GM18870 (cell line): ENCODE measurements at regions not wholly inside any gene's neighbourhood (a gene's known extent, or its start where the extent isn't known, plus 50 kb on each side); places are given as distances from the start of the nearest gene placed in this dataset.
"Not testable (repeated sequence)": the region's sequence is repeated elsewhere in the genome, so short reads cannot be mapped to it uniquely, and the experiment has no call there.

Source experiments
- ATAC-seq: cut with Tn5 transposase; IDR thresholded peaks from one replicate; pipeline ENCODE4 v1.9.1; 2021; ENCODE audit warnings: moderate library complexity; ENCODE audit not compliant: unreplicated experiment

DNA sequence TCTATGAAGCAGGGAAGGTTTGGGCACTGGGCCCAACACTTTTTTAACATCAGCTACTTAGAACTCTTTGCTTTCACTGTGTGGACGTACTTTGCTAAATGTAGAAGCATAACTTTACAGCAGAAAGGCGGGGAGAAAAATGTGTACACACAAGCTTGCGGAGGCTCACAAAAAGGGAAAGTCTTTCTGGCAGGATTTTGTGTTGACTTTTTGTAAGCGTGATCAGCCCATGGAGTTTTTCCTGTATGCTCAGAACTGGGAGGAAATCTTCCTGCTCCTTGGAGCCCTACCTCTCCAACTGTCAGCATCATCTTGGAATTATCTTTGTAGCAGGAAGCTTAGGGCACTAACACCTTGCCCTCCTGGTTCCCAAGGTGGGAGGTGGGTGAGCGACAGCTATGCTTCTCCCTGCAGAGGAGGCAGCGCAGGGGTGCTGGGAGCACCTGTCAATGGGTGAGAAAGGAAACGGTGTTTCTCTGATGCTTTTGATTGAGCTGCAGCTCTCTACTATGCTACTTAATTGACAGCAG is 321.9 kb downstream of the GADD45G start:
- no peak for ATAC-seq

DNA sequence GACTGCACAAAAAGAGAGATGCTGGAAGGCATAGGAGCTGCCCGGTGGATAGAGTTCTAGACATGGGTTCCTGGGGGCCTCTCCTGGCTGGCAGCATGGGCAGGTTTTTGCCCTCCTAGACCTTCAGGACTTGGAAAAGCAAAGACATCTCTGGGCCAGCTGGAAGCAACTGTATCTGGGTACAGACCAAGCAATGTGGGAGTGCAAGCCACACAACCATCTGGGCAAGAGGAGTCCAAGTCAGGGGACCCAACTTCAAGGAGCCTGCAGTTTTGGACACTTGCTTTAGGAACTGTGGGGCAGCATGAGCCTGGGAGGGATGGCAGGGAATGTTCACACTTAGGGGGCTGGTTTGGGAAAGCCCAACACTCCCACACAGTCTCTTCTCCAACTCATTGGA is 323.3 kb downstream of the GADD45G start:
- no peak for ATAC-seq

DNA sequence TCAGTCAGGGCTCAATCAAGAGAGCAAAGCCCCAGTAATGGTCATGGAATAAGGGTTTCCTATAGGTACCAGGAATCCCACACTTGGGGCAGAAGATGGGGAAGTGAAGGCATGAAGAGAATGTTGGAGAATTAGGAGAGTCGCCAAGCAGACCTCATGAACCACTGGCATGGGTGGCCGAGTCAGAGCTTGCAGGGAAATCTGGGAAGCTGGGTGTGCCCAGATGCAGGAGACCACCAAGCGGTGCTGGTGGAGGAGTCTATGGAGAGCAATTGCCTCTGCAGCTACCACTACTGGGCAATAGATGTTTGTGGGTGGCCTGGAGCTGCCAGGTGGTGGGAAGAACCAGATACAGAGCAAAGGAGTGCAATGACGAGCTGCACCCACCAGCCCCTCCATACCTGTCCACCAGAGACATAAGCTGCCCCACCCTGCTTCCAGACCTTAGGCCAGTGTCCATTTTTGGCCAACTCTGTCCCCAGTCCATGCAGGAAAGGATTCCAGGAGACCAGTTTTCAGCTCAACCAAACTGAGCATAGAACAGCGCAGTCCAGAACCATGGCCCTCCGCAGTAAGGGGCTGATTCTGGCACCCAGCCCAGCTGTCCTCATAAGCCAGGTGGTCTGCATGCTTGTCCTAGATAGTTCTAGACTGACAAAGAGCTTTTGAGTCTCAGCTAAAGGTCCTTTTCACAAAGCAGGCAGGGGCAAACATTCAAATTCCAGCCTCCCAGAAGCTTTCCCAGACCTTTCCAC is 323.9 kb downstream of the GADD45G start:
- no peak for ATAC-seq

DNA sequence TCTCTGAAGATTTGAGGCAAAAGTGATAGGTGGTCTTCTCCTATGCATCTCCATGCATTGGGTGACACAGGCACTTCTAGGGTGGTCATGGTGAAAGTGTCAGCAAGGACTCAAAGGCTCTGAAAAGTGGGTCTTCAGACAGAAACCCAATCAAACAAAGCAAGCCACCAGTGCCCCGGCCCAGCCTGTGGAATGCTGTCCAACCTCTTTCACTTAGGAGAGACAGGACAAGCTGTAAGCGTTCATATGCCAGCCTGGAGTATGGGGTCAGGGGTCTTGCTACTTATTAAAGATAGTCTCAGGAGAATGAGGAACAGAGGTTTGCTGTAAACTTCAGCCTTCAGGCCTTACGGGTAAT is 324.5 kb downstream of the GADD45G start:
- ATAC-seq, result no peak

DNA sequence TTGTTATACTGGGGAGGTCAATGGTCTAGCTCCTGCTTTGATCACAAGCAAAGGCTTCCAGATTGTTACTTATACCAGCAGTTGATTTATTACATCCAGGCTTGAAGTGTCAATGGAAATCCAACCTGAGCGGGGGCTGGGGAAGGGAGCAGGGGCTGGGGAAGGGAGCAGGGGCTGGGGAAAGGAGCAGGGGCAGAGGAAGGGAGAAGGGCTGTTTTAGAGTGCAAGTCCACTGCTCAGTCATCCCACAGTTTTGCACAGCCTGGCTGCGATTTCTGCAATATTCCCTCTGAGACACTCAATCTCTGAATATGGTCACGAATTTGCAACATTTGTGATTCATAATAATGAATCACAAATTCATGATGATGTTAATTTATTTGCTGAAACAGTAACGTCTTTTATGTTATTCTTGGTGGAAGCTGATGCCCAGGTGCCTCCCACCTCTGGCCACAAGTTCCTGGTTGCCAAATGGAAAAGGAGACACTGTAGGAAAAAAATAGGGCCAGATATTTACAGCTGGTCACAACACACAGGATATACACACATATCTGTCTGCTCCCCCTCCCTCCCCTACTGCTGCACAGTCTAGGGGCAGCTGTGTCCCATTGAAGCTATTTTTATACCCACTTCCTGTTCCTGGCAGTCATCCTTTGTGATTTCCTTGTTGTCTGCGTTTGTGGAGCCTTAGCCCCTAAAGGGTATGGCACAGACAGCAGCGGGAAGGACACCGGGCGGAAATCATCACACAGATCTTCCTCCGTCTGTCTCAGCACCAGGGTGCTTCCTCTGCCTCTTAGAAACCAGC is 325.1 kb downstream of the GADD45G start:
- ATAC-seq, result no peak

DNA sequence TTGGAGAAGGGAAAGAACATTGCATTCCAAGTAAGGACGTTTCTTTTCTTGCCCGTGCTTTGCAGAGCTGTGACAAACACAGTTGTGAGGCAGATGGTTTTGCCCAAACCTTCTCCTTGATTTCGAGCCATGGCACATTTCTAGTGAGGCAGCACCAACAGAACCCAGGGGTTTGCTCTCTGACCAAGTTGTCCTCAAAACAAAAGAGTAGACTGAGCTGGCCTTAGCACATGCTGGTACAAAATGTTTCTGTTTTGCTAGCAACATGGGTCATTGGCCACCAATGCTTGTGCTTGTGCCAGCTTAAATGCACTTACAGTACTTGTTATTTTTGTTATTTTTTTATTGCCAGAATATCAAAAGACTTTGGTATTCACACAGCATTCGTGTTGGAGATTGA is 328.8 kb downstream of the GADD45G start:
- ATAC-seq, result no peak

DNA sequence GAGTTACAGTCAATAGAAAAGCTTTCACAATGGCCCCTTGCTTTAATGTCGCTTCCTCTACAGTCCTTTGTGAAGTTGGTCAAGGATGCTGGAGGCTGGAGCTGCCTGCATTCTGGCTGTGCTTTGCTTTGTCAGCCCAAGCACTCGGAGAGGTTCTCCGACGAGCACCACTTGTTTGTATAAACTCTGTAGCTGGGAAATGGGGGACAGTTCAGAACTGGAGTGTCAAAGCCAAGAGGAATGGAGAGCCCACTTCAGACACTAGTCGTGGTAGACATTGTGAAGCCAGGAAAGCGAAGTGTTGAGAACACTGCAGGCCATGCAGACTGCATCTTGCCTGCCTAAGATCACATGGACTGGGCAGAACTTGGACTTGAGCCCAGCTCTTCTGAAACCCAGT is 330.3 kb downstream of the GADD45G start:
- no peak for ATAC-seq

DNA sequence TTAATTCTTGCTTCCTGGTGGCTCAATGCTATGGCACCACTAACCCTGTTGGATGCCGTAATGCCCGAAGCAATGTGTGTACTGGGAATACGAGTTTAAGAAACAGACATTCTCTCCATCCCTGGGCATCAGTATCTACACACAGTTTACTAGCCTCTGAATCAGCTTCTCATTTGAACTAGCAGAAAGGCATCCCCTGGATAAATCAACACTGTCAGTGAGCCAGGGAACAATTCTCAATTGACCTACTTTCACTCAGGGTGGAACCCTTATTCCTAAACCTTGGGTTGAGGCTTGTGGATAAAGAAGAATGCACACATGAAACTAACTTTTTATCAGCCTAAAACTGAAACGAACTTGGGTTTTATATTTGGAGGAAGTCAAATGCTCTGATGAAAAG is 331.0 kb downstream of the GADD45G start:
- ATAC-seq, result no peak

DNA sequence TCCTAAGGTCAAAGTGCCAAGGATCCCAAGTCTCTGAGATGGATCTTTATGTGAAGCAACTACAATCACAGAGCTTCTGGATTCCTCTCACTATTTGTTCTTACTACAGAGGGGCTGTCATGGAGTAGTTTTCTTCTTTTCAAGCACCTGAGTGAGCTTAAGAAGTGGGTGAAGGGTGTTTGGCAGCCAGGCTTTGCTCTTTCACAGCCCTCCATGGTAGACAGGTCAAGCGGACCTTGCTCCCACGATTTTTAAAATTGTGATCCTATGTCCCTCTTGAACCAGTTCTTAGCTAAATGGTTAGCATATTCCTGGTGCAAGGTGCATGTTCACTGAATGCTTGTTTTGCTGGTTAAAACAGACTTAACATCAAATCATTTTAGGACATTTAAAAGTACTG is 332.2 kb downstream of the GADD45G start:
- no peak for ATAC-seq

DNA sequence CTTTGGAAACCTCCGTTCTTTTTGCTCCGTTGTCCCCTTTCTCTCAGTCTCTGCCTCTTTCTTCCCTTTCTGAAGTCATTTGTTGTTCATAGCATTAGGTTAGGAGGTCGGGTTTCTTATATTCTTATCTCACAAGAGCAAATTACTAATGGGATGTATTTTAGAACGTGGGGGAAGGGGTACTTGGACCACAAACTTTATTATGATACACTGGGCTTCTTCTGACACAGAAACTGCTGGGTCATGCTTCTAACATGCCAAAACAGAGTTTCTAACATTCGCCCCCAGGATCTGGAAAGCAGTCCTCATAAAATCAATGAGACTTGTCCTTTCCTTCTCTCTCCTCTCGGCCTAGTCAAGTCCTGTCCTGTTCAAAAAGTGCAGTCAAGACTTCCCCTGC is 334.4 kb downstream of the GADD45G start:
- no peak for ATAC-seq

DNA sequence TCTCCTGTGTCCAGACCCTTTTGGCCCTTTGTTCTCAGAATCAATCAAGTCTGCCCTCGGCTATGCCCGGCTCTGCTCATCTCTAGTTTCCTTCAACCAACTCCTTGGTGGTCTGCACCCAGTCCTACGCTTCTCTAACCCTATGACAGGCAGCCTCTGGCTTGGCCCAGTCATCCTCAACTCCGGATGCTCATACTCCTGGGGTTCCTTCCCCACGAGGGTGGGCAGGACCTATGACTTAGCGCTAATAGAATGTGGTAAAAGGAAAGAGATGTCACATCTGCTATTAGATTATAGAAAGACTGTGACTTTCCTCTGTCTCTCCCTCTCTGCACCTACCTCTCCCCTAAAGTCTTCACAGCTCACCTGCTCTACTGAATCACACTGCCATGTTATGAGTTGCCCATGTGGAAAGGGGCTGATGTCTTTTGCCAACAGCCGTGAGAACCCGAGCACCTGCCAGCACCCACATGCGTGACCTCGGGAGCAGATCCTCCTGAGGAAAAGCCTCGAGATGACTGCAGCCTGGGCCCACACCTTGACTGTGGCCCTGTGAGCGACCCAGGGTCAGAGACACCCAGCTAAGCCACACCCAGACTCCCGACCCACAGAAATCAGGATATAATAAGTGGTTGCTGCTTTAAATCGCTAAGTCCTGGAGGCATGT is 334.9 kb downstream of the GADD45G start:
- no peak for ATAC-seq

DNA sequence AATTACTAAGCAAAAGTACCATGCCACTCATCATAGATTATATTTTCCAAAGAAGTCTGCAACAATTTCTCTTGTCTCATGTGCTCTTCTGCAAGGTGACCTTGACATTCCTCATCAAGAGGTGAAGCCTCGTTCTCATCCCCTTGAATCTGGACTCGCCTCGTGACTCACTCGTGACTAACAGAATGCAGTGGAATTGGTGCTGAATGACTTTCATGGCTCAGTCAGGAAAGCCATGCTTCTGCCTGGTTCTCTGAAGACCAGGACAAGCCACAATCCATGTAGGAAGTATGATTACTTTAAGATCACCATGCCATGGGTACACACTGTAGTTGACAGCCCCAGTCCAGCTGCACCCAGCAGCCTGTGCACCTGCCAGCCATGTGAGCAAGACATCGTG is 335.8 kb downstream of the GADD45G start:
- no peak for ATAC-seq

DNA sequence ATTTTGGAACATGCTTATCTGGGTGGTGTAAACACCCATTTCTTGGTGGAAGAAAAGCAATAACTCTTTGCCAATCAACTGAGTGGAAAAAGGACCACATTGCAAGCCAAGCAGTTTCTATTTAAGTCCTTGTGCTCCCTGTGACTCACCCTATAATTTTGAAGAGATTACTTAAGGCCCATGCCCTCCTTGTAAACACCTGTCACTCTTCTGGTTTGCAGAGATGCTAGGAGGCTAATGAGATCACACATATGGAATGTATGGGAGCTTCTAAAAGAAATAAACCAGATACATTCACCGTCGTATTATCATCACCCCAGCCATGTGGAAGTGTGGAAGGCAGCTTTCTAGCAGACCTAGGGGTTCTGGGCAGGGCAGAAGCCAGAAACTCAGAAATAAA is 337.1 kb downstream of the GADD45G start:
- ATAC-seq, result no peak

DNA sequence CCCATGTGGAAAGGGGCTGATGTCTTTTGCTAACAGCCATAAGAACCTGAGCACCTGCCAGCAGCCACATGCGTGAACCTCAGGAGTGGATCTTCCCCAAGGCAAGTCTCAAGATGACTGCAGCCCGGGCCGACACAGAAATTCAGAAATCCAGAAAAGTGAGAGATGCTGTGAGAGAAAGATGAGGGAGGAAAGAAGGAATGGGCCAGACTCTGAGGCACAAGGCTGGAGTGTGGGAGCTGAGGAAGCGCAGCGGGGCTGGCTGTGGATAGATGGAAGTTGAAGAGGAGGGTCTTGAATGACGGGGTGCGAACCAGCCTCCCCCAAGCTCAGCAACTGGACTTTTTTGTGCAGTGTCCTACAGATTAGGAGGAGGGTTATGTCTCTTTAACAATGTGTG is 337.8 kb downstream of the GADD45G start:
- ATAC-seq, result no peak

DNA sequence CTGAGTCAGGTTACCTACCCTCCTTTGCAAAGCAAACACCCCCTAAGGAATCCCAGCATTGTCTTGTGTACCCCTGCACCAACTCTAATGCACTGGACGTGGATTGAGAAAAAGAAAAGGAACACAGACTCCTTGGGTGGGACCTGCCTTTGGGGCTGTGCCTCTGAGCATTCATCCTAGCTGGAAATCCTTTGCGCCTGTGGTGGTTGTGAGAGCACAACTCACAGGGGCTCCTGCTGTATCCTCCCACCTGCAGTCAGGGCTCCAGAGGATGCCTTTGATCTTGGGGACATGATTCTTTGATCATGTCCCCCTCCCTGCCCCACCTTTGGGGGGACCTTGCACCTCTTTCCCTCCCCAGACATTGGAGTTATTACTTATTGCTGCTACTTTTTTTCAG is 338.5 kb downstream of the GADD45G start:
- ATAC-seq, result no peak

DNA sequence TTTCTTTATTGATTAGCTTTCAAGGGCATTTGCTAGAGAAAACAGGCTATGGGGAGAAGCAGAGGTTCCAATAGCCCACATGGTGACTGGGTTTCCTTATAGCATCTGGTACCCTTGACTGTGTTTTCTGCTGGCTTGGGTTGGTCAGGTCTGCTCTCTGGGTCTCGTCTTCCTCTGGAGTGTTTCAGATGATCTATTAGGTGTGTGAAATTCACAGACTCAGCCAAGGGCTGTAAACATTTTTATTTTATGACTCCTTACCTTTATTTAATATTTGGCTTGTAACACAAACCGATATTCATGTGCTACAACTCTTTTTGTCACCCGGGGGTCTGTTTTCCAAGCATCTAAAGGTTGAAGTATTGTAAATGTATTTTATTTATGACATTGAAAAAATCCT is 338.9 kb downstream of the GADD45G start:
- ATAC-seq, result no peak

DNA sequence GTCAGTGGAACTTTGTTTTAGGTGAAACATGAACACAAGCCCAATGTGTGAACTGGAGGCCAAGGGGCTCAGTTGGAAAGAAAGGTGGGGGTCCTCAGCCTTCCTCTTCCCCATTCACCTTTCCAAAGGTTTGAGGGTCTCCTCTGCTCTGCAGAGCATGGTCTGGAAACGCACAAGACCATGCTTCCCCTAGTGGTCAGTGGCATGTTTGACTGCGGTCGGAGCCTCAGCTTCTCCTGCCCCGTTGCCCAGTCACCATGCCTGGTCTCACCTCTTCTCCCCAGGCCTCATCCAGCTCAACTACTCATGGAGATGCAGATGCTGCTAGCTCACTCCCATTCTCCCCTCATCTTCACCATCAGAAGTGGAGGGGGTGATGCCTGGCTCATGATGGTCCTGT is 340.3 kb downstream of the GADD45G start:
- ATAC-seq, result no peak

DNA sequence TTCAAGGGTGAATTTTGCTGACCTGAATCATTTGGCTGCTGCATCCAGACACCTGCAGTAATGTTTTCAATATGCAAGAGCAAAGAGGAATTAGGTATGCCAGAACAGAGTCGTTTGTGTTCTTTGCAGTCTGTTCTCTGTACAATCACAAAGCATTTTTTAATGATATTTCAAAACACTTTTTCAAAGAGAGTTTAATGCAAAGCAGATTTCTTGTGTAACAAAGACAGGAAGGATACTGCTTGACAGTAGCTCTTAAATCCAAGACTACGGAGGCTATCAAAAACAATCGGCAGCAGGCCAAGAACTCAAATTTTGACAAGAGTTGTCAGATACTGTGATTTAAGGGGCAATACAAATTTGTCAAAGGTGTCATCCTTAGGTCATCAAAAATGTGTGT is 341.9 kb downstream of the GADD45G start:
- no peak for ATAC-seq

DNA sequence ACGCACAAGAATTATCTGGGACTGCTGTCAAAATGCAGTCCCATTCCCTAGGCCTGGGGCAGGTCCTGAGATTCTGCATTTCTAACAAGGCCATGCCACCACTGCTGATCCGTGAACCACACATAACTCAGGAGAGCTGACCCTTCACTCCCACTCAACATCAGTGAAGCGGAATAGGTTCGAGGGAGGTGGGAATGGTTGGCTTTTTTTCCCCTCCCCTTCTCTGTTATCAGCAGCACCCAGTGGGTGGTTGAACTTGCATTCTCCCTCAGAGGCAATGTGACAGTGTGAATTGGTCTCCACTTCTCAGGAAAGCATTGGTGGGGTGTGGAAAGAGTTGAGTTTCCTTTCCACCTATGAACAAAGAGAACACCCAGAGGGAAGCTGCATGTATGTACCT is 344.3 kb downstream of the GADD45G start:
- ATAC-seq, result no peak

DNA sequence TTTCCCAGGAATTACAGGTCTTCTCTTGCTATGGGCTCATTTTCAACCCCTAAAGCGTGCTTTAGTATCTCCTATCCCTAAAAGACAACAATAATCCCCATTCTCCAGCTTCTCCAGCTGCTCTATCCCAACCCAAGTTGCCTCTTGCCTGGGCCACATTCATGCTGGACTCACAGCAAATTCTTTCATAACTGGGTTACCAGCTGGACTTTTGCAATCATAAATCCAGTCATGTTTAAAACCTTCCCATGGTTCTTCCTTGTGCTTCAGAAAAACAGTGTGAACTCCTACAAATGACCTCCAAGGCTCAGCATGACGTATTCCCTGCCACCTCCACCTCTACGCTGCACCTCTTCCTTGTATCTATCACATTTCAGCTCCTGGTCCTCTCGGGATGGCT is 346.9 kb downstream of the GADD45G start:
- no peak for ATAC-seq

DNA sequence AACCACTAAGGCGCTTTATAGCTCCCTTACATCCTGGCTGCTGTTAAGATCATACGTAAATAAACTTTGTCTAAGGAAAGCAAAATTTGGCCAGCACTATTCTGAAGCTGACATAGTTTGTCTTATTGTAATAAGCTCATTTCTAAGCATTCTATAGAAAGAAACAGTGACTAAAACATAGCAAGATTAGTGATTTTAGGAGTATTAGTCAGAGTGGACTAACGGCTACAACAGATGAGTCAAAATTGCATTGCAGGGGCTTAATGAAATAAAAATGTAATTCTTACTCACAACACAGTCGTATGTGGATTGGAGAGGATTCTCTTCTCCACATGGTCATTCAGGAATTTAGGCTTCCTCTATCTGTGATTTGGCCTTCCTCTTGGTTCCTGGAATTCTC is 347.6 kb downstream of the GADD45G start:
- no peak for ATAC-seq

DNA sequence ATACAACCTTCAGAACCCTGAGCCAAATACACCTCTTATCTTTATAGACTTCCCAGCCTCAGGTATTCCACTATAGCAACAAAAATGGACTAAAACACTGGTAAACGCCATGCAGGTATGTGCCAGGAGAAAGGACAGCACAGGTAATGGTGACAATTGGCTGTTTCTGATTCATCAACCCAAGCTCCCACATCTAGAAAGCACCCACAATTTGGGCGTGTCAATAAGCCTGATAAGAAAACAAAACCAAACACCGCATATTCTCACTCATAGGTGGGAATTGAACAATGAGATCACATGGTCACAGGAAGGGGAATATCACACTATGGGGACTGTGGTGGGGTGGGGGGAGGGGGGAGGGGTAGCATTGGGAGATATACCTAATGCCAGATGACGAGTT is 348.5 kb downstream of the GADD45G start:
- not testable (repeated sequence) for ATAC-seq
